OCI-LY3 (cell line): ENCODE measurements at regions not wholly inside any gene's neighbourhood (a gene's known extent, or its start where the extent isn't known, plus 50 kb on each side); places are given as distances from the start of the nearest gene placed in this dataset.

ENCODE experiments used
- H2AFZ ChIP-seq: fragments of 200-600, 300-600 bp; shearing (Covaris generic); 2 replicates; pipeline ENCODE4 v1.6.0; 2014; ENCODE audit warnings: antibody characterized with exemption, low read depth, low read length
- H3K27ac ChIP-seq: fragments of 200-600, 300-600 bp; sonication (generic); 2 replicates; pipeline ENCODE4 v1.5.1; 2014; ENCODE audit warnings: mild to moderate bottlenecking, low read length, moderate library complexity, mixed read lengths
- H3K27me3 ChIP-seq: fragments of 200-600, 300-600 bp; sonication (generic); 2 replicates; pipeline ENCODE4 v1.6.1; 2014; ENCODE audit warnings: low read depth, low read length, mixed read lengths
- H3K36me3 ChIP-seq: fragments of 200-600, 300-600 bp; sonication (generic); replicated peaks from 2 replicates; pipeline ENCODE3; 2014; ENCODE audit warnings: low read depth, low read length, mixed read lengths
- H3K4me1 ChIP-seq: fragments of 300-600, 200-600 bp; sonication (generic); 2 replicates; pipeline ENCODE4 v1.6.1; 2014; ENCODE audit warnings: low read length, mixed read lengths
- H3K4me2 ChIP-seq: fragments of 200-600, 300-600 bp; sonication (generic); 2 replicates; pipeline ENCODE4 v1.6.1; 2014; ENCODE audit warnings: low read length, mixed read lengths
- H3K4me3 ChIP-seq: fragments of 300-600, 200-600 bp; sonication (generic); 2 replicates; pipeline ENCODE4 v1.5.1; 2014; ENCODE audit warnings: antibody characterized with exemption, mild to moderate bottlenecking, low read length, moderate library complexity
- H3K79me2 ChIP-seq: fragments of 300-600, 200-600 bp; shearing (Covaris generic); 2 replicates; pipeline ENCODE4 v1.6.1; 2014; ENCODE audit warnings: mild to moderate bottlenecking, low read length, mixed read lengths
- H3K9ac ChIP-seq: fragments of 300-600, 200-600 bp; shearing (Covaris generic); 2 replicates; pipeline ENCODE4 v1.6.0; 2014; ENCODE audit warnings: mild to moderate bottlenecking, low read length, moderate library complexity
- H3K9me3 ChIP-seq: fragments of 200-600, 300-600 bp; shearing (Covaris generic); 2 replicates; pipeline ENCODE4 v1.6.1; 2014; ENCODE audit warnings: low read length, mixed read lengths; ENCODE audit not compliant: insufficient read depth
- H4K20me1 ChIP-seq: fragments of 200-600, 300-600 bp; sonication (generic); 2 replicates; pipeline ENCODE4 v1.6.1; 2016; ENCODE audit warnings: low read length, mixed read lengths; ENCODE audit not compliant: insufficient read depth
- EZH2phosphoT487 ChIP-seq: fragments of 200-600 bp; shearing (Covaris generic); IDR thresholded peaks from 2 replicates; pipeline ENCODE4 v1.6.1; 2018; ENCODE audit warnings: antibody characterized with exemption, mixed run types, low read depth
- TF ChIP-seq, protein P1 (sequence below): fragments of 200-600, 300-600 bp; sonication (generic); IDR thresholded peaks from 2 replicates; pipeline ENCODE4 v1.5.1; 2014; ENCODE audit warnings: antibody characterized with exemption, low read length, low read depth

DNA sequence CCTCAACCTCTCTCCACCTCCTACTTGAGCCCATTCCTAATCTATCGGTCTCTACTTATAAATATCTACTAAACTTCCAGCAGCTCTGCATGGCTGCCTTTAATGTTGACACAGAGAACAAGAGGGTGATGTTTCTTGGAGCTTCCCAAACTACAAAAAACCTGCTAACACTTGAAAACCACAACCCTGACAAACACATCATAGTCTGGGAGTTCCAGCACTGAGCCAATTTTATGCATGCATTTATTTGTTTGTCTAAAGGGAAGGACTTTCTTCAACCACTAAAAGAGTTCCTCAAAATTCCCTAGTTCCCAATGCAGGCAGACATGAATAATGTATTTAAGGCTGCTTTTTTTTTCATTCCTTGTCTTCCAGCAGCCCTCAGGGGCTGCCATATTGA, 331.8 kb upstream of the XYLT1 start:
- Histone ChIP-seq H3K27me3 (no peaks in the 10 kb centered on the region), H3K79me2 (no peaks in the 10 kb centered on the region), H3K4me3 (no peak overlapping the region), H3K27ac (no peak overlapping the region), H3K36me3 (no peaks in the 10 kb centered on the region), H3K4me2 (no peak overlapping the region), H3K4me1 (no peaks in the 10 kb centered on the region), H3K9me3 (no peaks in the 10 kb centered on the region), H3K9ac (no peak overlapping the region), H2AFZ (no peak overlapping the region), H4K20me1 (no peaks in the 10 kb centered on the region)
- no peak for TF ChIP-seq EZH2phosphoT487
- TF ChIP-seq, protein P1, sequence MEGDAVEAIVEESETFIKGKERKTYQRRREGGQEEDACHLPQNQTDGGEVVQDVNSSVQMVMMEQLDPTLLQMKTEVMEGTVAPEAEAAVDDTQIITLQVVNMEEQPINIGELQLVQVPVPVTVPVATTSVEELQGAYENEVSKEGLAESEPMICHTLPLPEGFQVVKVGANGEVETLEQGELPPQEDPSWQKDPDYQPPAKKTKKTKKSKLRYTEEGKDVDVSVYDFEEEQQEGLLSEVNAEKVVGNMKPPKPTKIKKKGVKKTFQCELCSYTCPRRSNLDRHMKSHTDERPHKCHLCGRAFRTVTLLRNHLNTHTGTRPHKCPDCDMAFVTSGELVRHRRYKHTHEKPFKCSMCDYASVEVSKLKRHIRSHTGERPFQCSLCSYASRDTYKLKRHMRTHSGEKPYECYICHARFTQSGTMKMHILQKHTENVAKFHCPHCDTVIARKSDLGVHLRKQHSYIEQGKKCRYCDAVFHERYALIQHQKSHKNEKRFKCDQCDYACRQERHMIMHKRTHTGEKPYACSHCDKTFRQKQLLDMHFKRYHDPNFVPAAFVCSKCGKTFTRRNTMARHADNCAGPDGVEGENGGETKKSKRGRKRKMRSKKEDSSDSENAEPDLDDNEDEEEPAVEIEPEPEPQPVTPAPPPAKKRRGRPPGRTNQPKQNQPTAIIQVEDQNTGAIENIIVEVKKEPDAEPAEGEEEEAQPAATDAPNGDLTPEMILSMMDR = no peak

DNA sequence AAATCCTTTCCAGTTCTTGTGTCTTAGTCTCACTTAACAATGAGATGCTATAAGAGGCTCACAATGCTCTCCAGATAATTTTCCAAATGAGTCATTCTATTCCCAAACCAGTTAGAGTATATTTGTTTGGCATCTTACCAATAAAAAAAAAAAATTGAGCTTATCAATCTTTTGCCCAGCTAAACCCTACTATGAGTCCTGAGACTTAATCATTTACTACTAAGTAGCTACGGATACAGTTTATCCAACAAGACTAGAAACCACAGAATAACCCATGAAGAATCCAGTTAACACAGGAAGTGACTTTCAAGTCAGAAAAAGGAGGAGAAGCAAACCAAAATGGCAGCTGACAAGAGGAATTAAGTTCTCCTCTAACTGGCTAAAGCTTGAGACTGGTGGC, 330.3 kb upstream of the XYLT1 start:
- no peaks in the 10 kb centered on the region for H3K27me3 ChIP-seq
- no peaks in the 10 kb centered on the region for H3K9me3 ChIP-seq
- H3K27ac ChIP-seq = no peak overlapping the region
- TF ChIP-seq, protein P1 = no peak
- no peak for TF ChIP-seq EZH2phosphoT487
- H3K4me2 ChIP-seq = no peak overlapping the region
- no peak overlapping the region for H3K4me3 ChIP-seq
- no peaks in the 10 kb centered on the region for H3K36me3 ChIP-seq
- no peaks in the 10 kb centered on the region for H3K4me1 ChIP-seq
- H2AFZ ChIP-seq = no peak overlapping the region
- no peaks in the 10 kb centered on the region for H3K79me2 ChIP-seq
- H3K9ac ChIP-seq = no peak overlapping the region
- no peaks in the 10 kb centered on the region for H4K20me1 ChIP-seq

DNA sequence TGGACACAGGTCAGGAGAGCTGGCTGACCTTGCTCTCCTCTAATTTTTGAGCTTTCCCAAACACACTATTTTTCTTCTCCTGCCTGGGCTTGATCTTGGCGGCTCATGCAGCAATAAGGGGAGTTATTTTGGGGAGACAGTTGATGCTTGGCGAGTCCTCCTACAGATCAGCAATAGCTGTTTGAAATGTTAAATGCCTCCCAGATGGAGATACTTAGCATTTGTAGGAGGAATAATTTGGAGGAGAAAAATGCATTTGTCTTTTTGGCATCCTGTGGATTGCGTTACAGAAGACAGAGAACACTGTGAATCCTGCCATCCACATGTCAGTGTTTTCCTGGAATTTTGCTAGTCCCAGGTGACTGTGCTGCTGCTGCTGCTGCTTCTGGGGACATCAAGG, 328.0 kb upstream of the XYLT1 start:
- H3K79me2 ChIP-seq = no peaks in the 10 kb centered on the region
- H3K4me2 ChIP-seq = no peak overlapping the region
- H3K27me3 ChIP-seq = no peaks in the 10 kb centered on the region
- H4K20me1 ChIP-seq = no peaks in the 10 kb centered on the region
- H3K36me3 ChIP-seq = no peaks in the 10 kb centered on the region
- H3K4me3 ChIP-seq = no peak overlapping the region
- no peak overlapping the region for H3K9ac ChIP-seq
- H2AFZ ChIP-seq = no peak overlapping the region
- H3K4me1 ChIP-seq = no peaks in the 10 kb centered on the region
- H3K27ac ChIP-seq = no peak overlapping the region
- no peak for TF ChIP-seq EZH2phosphoT487
- TF ChIP-seq, protein P1 = no peak
- H3K9me3 ChIP-seq = no peaks in the 10 kb centered on the region

DNA sequence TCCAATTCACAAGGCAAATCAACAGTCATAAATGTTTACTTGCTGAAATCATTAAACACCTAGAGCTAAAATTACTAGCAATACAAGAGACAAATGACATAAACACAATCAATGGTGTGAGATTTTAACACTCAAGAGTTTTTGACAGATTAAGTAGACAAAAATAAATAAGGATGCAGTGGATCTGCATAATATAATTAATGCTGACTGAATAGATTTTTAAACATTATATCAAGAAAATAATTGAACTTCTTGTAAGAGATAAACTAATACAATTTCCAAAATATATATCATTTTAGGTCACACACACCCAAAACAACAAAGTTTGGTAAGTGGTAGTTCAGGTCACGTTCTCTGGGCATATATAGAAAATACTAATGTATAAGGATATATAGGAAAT, 322.6 kb upstream of the XYLT1 start:
- Histone ChIP-seq H4K20me1 (no peaks in the 10 kb centered on the region), H3K4me2 (no peak overlapping the region), H3K4me3 (no peak overlapping the region), H2AFZ (no peak overlapping the region), H3K27me3 (no peaks in the 10 kb centered on the region), H3K4me1 (no peaks in the 10 kb centered on the region), H3K36me3 (no peaks in the 10 kb centered on the region), H3K27ac (no peak overlapping the region), H3K9me3 (no peaks in the 10 kb centered on the region), H3K9ac (no peak overlapping the region), H3K79me2 (no peaks in the 10 kb centered on the region)
- no peak for TF ChIP-seq EZH2phosphoT487
- TF ChIP-seq, protein P1 = no peak
